A673 (cell line): ENCODE measurements at regions not wholly inside any gene's neighbourhood (a gene's known extent, or its start where the extent isn't known, plus 50 kb on each side); places are given as distances from the start of the nearest gene placed in this dataset.

Source experiments
- EZH2 ChIP-seq: fragments of 200-600 bp; sonication (generic); IDR thresholded peaks from 2 replicates; pipeline ENCODE4 v1.6.1; 2017; ENCODE audit warnings: borderline replicate concordance, low read depth, mild to moderate bottlenecking, mixed read lengths, antibody characterized with exemption, low read length; ENCODE audit not compliant: poor library complexity, severe bottlenecking
- TF ChIP-seq, protein P1 (sequence below): fragments of 300-800, 200-600 bp; sonication (generic); conservative IDR thresholded peaks from 2 replicates; pipeline ENCODE4 v1.5.1; 2017; ENCODE audit warnings: low read depth, mild to moderate bottlenecking, antibody characterized with exemption, low read length, moderate library complexity, mixed read lengths

GRCh38 chr6:112906726-112907125 is 559.6 kb downstream of the RFPL4B start:
- TF ChIP-seq, protein P1, sequence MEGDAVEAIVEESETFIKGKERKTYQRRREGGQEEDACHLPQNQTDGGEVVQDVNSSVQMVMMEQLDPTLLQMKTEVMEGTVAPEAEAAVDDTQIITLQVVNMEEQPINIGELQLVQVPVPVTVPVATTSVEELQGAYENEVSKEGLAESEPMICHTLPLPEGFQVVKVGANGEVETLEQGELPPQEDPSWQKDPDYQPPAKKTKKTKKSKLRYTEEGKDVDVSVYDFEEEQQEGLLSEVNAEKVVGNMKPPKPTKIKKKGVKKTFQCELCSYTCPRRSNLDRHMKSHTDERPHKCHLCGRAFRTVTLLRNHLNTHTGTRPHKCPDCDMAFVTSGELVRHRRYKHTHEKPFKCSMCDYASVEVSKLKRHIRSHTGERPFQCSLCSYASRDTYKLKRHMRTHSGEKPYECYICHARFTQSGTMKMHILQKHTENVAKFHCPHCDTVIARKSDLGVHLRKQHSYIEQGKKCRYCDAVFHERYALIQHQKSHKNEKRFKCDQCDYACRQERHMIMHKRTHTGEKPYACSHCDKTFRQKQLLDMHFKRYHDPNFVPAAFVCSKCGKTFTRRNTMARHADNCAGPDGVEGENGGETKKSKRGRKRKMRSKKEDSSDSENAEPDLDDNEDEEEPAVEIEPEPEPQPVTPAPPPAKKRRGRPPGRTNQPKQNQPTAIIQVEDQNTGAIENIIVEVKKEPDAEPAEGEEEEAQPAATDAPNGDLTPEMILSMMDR, result no peak
- no peak for TF ChIP-seq EZH2
